ENCODE measurements at regions not wholly inside any gene's neighbourhood (a gene's known extent, or its start where the extent isn't known, plus 50 kb on each side); places are given as distances from the start of the nearest gene placed in this dataset.

- DNase-seq = no peak
- no peak overlapping the region for H3K4me3 Mint-ChIP-seq
- intact Hi-C loops (cut with micrococcal nuclease) = loop anchor here (5.0 to 10.0 kb wide), 3 partner anchors 193 to 1055 kb away; partner anchors contain the start of gene MCCC1 (in 1 of the 2)
- H3K4me3 ChIP-seq (ENCODE audit: low read length) = no peak overlapping the region
- no peak for ATAC-seq
- H3K27me3 ChIP-seq (ENCODE audit: control insufficient read depth in 2 of 2, insufficient read depth in 2 of 2, low read length in 2 of 2) = no peaks in the 10 kb centered on the region
- H3K36me3 ChIP-seq (ENCODE audit: control insufficient read depth in 2 of 3, insufficient read depth in 3 of 3, low read length in 3 of 3) = no peaks in the 10 kb centered on the region
- H3K9me3 ChIP-seq (ENCODE audit: control insufficient read depth in 2 of 3, low read length in 3 of 3) = no peaks in the 10 kb centered on the region
- no peaks in the 10 kb centered on the region for H3K9me3 Mint-ChIP-seq
- ChIA-PET POLR2A (no interaction called here), CTCF (interaction anchor here (1.4 kb wide), 2 partner anchors 132 to 140 kb away, joined by 3 read pairs; no protein-coding TSS in a partner anchor)
- H3K27ac ChIP-seq (ENCODE audit: low read depth, low read length) = no peak overlapping the region
- no peaks in the 10 kb centered on the region for H3K36me3 Mint-ChIP-seq
- H3K4me1 ChIP-seq (ENCODE audit: control insufficient read depth in 2 of 2, insufficient read depth in 2 of 2, low read length in 2 of 2) = no peaks in the 10 kb centered on the region
- H3K27ac Mint-ChIP-seq = no peak overlapping the region
- H3K27me3 Mint-ChIP-seq = peaks cover 0 to 10% (median 2%) of the 10 kb centered on the region in 5 donors
- H3K4me1 Mint-ChIP-seq = peaks cover 4 to 16% (median 7%) of the 10 kb centered on the region in 7 donors
These were observed 81.5 kb upstream of the ATP11B start for GRCh38 chr3:182711853-182712252.

GRCh38 chr3:182713111-182713510 lies 80.2 kb upstream of the ATP11B start:
- Mint-ChIP-seq H3K4me1 (peaks cover 4 to 16% (median 7%) of the 10 kb centered on the region in 7 donors), H3K27me3 (peaks cover 0 to 4% (median 0%) of the 10 kb centered on the region in 5 donors), H3K36me3 (no peaks in the 10 kb centered on the region), H3K4me3 (no peak overlapping the region), H3K9me3 (no peaks in the 10 kb centered on the region), H3K27ac (no peak overlapping the region)
- Histone ChIP-seq H3K9me3 (ENCODE audit: control insufficient read depth in 2 of 3, low read length in 3 of 3) (no peaks in the 10 kb centered on the region), H3K4me1 (ENCODE audit: control insufficient read depth in 2 of 2, insufficient read depth in 2 of 2, low read length in 2 of 2) (no peaks in the 10 kb centered on the region), H3K27ac (ENCODE audit: low read depth, low read length) (no peak overlapping the region), H3K36me3 (ENCODE audit: control insufficient read depth in 2 of 3, insufficient read depth in 3 of 3, low read length in 3 of 3) (no peaks in the 10 kb centered on the region), H3K27me3 (ENCODE audit: control insufficient read depth in 2 of 2, insufficient read depth in 2 of 2, low read length in 2 of 2) (no peaks in the 10 kb centered on the region), H3K4me3 (ENCODE audit: low read length) (no peak overlapping the region)
- intact Hi-C loops (cut with micrococcal nuclease) = loop anchor here (5.0 to 10.0 kb wide), 3 partner anchors 192 to 1054 kb away; partner anchors contain the start of gene MCCC1 (in 1 of the 2)
- ChIA-PET POLR2A (interaction anchor here (0.7 to 1.7 kb wide), 2 partner anchors 80 to 1407 kb away, joined by 3 to 7 read pairs; partner anchors contain the start of gene ATP11B), CTCF (interaction anchor here (0.7 to 2.8 kb wide), 5 partner anchors 80 to 162 kb away, joined by 3 to 33 read pairs (median 4); partner anchors contain the start of gene ATP11B)
- DNase-seq (no peak), ATAC-seq (no peak)

DNA sequence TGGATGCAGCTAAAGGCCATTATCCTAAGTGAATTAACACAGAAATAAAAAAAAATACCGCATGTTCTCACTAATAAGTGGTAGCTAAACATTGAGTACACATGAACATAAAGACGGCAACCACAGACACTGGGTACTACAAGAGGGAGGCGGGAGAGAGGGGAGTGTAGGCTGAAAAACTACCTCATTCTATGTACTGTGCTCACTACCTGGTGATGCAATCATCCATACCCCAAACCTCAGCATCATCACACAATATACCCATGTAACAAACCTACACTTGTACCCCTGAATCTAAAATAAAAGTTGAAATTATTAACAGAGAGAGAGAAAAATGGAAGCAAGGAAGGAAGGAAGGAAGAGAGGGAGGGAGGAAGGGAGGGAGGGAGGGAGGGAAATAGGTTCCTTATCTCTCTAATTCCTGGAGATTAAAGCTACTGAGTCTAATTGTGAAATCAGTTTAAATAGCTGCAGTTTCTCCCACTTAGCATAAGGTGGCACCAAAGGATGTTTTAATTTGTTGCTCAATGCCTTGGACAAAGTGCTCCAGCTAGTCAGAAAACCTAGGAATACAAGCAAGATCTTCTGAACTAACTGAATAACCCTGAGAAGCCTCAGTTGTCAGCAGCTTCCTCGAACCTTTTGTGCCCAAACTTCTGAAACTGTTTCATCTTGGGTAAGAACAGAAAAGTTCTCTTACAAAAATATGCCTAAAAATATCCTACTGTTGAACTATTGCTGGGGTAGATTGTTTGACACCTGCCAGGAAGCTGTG lies 79.4 kb upstream of the ATP11B start:
- Histone ChIP-seq H3K27ac (ENCODE audit: low read depth, low read length) (no peak overlapping the region), H3K36me3 (ENCODE audit: control insufficient read depth in 2 of 3, insufficient read depth in 3 of 3, low read length in 3 of 3) (no peaks in the 10 kb centered on the region), H3K4me3 (ENCODE audit: low read length) (no peak overlapping the region), H3K4me1 (ENCODE audit: control insufficient read depth in 2 of 2, insufficient read depth in 2 of 2, low read length in 2 of 2) (no peaks in the 10 kb centered on the region), H3K27me3 (ENCODE audit: control insufficient read depth in 2 of 2, insufficient read depth in 2 of 2, low read length in 2 of 2) (no peaks in the 10 kb centered on the region), H3K9me3 (ENCODE audit: control insufficient read depth in 2 of 3, low read length in 3 of 3) (no peaks in the 10 kb centered on the region)
- no peak overlapping the region for H3K4me3 Mint-ChIP-seq
- H3K4me1 Mint-ChIP-seq = peaks cover 4 to 16% (median 7%) of the 10 kb centered on the region in 7 donors
- DNase-seq (peak in 6 of 9 donors; percentile 11 to 51 (median 33)), ATAC-seq (peak; percentile 66)
- H3K27ac Mint-ChIP-seq = no peak overlapping the region
- H3K27me3 Mint-ChIP-seq = peaks cover 0 to 2% (median 0%) of the 10 kb centered on the region in 5 donors
- no peaks in the 10 kb centered on the region for H3K36me3 Mint-ChIP-seq
- no peaks in the 10 kb centered on the region for H3K9me3 Mint-ChIP-seq
- ChIA-PET CTCF (interaction anchor here (0.6 to 2.8 kb wide), 16 partner anchors 11 to 1760 kb away, joined by 3 to 33 read pairs (median 3); partner anchors contain the start of gene ATP11B), POLR2A (interaction anchor here (1.7 kb wide), 1 partner anchor 79 kb away, joined by 7 read pairs; the partner anchor contains the start of gene ATP11B)
- intact Hi-C loops (cut with micrococcal nuclease) = loop anchor here (1.0 to 10.0 kb wide), 9 partner anchors 81 to 1053 kb away; partner anchors contain the start of gene MCCC1 (in 1 of the 2)

DNA sequence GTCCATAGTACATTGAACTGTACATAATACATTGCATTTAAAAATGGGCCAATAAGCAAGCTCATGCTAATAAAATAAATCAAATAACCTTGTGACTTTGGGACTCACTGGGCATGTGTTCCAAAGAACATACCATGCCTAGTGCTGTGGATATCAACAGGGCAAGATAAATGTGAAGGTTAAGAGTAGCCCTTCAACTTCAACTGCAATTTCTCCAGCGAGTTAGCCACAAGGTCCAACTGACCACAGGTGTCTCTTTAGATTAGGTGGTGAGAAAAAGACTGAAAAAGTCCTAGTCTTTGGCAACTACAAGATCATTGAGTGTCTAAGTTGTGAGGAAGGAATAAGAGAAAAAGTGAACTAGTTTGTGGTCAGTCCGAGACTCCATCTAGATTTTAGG lies 78.3 kb upstream of the ATP11B start:
- no peak overlapping the region for H3K4me3 ChIP-seq (ENCODE audit: low read length)
- Mint-ChIP-seq H3K36me3 (no peaks in the 10 kb centered on the region), H3K9me3 (no peaks in the 10 kb centered on the region), H3K4me3 (no peak overlapping the region), H3K27ac (no peak overlapping the region), H3K4me1 (peaks cover 4 to 16% (median 7%) of the 10 kb centered on the region in 7 donors), H3K27me3 (peaks cover 0 to 2% (median 0%) of the 10 kb centered on the region in 5 donors)
- no peaks in the 10 kb centered on the region for H3K36me3 ChIP-seq (ENCODE audit: control insufficient read depth in 2 of 3, insufficient read depth in 3 of 3, low read length in 3 of 3)
- H3K27ac ChIP-seq (ENCODE audit: low read depth, low read length) = no peak overlapping the region
- CTCF ChIA-PET = interaction anchor here (0.8 to 2.8 kb wide), 9 partner anchors 12 to 340 kb away, joined by 3 to 33 read pairs (median 4); no protein-coding TSS in a partner anchor
- intact Hi-C loops (cut with micrococcal nuclease) = loop anchor here in 1 of 2 donors (2.0 to 10.0 kb wide), 3 partner anchors 80 to 380 kb away; partner anchors contain the start of gene MCCC1
- H3K27me3 ChIP-seq (ENCODE audit: control insufficient read depth in 2 of 2, insufficient read depth in 2 of 2, low read length in 2 of 2) = no peaks in the 10 kb centered on the region
- DNase-seq = no peak
- no peak for ATAC-seq
- no peaks in the 10 kb centered on the region for H3K9me3 ChIP-seq (ENCODE audit: control insufficient read depth in 2 of 3, low read length in 3 of 3)
- POLR2A ChIA-PET = interaction anchor here (0.6 to 1.7 kb wide), 2 partner anchors 78 to 347 kb away, joined by 6 to 7 read pairs; partner anchors contain the start of gene ATP11B
- no peaks in the 10 kb centered on the region for H3K4me1 ChIP-seq (ENCODE audit: control insufficient read depth in 2 of 2, insufficient read depth in 2 of 2, low read length in 2 of 2)

DNA sequence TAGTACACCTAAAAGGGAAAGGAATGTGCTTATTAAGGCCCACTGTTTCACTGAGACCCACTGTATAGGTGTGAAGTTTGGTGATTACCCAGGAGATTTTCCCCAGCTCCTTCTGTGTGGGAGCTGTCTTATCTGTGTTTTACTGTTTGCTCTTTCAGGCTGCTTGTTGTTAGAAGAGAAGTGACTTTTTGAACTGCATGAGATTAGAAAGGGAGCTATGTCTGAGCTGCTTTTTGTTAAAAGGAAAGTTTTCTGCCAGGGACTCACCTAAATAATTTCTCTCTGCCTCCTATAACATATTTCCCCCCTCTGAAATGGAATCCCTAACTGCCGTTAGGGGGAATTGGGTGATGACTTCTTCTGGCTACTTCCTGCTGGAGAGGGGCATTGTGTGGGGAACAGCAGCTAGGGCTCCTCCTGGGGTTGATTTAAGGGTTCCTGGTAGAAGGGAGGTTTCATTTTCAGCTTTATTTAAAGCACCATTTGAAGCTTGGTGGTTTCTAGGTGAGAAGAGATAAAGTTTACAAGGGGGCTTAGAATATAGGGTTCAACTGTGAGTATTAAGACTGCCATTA lies 77.1 kb upstream of the ATP11B start:
- no peaks in the 10 kb centered on the region for H3K9me3 Mint-ChIP-seq
- peak overlapping the region in 2 of 10 donors; percentile 3 to 35 for H3K4me3 Mint-ChIP-seq
- H3K27me3 Mint-ChIP-seq = peaks cover 0 to 2% (median 0%) of the 10 kb centered on the region in 5 donors
- ATAC-seq = no peak
- CTCF ChIA-PET = interaction anchor here (0.7 to 1.6 kb wide), 7 partner anchors 18 to 338 kb away, joined by 3 to 8 read pairs (median 3); no protein-coding TSS in a partner anchor
- peak overlapping the region in 7 of 9 donors; percentile 1 to 43 (median 10) for H3K27ac Mint-ChIP-seq
- Histone ChIP-seq H3K4me1 (ENCODE audit: control insufficient read depth in 2 of 2, insufficient read depth in 2 of 2, low read length in 2 of 2) (no peaks in the 10 kb centered on the region), H3K4me3 (ENCODE audit: low read length) (no peak overlapping the region), H3K27me3 (ENCODE audit: control insufficient read depth in 2 of 2, insufficient read depth in 2 of 2, low read length in 2 of 2) (no peaks in the 10 kb centered on the region), H3K9me3 (ENCODE audit: control insufficient read depth in 2 of 3, low read length in 3 of 3) (no peaks in the 10 kb centered on the region), H3K36me3 (ENCODE audit: control insufficient read depth in 2 of 3, insufficient read depth in 3 of 3, low read length in 3 of 3) (no peaks in the 10 kb centered on the region), H3K27ac (ENCODE audit: low read depth, low read length) (no peak overlapping the region)
- no peak for DNase-seq
- H3K4me1 Mint-ChIP-seq = peaks cover 4 to 16% (median 7%) of the 10 kb centered on the region in 7 donors
- POLR2A ChIA-PET = interaction anchor here (0.9 kb wide), 1 partner anchor 121 kb away, joined by 3 read pairs; no protein-coding TSS in a partner anchor
- intact Hi-C loops (cut with micrococcal nuclease) = loop anchor here in 1 of 2 donors (10.0 kb wide), 2 partner anchors 189 to 379 kb away; partner anchors contain the start of gene MCCC1
- no peaks in the 10 kb centered on the region for H3K36me3 Mint-ChIP-seq

- H3K9me3 ChIP-seq (ENCODE audit: control insufficient read depth in 2 of 3, low read length in 3 of 3) = no peaks in the 10 kb centered on the region
- H3K27ac ChIP-seq (ENCODE audit: low read depth, low read length) = no peak overlapping the region
- CTCF ChIA-PET = interaction anchor here (0.6 to 1.4 kb wide), 4 partner anchors 19 to 128 kb away, joined by 3 to 5 read pairs (median 4); no protein-coding TSS in a partner anchor
- H3K36me3 ChIP-seq (ENCODE audit: control insufficient read depth in 2 of 3, insufficient read depth in 3 of 3, low read length in 3 of 3) = no peaks in the 10 kb centered on the region
- no peak overlapping the region for H3K27ac Mint-ChIP-seq
- peaks cover 4 to 16% (median 7%) of the 10 kb centered on the region in 7 donors for H3K4me1 Mint-ChIP-seq
- H3K9me3 Mint-ChIP-seq = no peaks in the 10 kb centered on the region
- no peak for DNase-seq
- H3K27me3 ChIP-seq (ENCODE audit: control insufficient read depth in 2 of 2, insufficient read depth in 2 of 2, low read length in 2 of 2) = no peaks in the 10 kb centered on the region
- H3K4me3 Mint-ChIP-seq = no peak overlapping the region
- no peak for ATAC-seq
- no peaks in the 10 kb centered on the region for H3K4me1 ChIP-seq (ENCODE audit: control insufficient read depth in 2 of 2, insufficient read depth in 2 of 2, low read length in 2 of 2)
- no peak overlapping the region for H3K4me3 ChIP-seq (ENCODE audit: low read length)
- POLR2A ChIA-PET = no interaction called here
- intact Hi-C loops (cut with micrococcal nuclease) = loop anchor here in 1 of 2 donors (10.0 kb wide), 2 partner anchors 188 to 378 kb away; partner anchors contain the start of gene MCCC1
- H3K36me3 Mint-ChIP-seq = no peaks in the 10 kb centered on the region
- H3K27me3 Mint-ChIP-seq = no peaks in the 10 kb centered on the region
These were observed 76.1 kb upstream of the ATP11B start for GRCh38 chr3:182717216-182717615.

All from naive thymus-derived CD4-positive, alpha-beta T cell (primary cell).